ENCODE measurements at regions not wholly inside any gene's neighbourhood (a gene's known extent, or its start where the extent isn't known, plus 50 kb on each side); places are given as distances from the start of the nearest gene placed in this dataset.
"Not testable (repeated sequence)": the region's sequence is repeated elsewhere in the genome, so short reads cannot be mapped to it uniquely, and the experiment has no call there.

DNA sequence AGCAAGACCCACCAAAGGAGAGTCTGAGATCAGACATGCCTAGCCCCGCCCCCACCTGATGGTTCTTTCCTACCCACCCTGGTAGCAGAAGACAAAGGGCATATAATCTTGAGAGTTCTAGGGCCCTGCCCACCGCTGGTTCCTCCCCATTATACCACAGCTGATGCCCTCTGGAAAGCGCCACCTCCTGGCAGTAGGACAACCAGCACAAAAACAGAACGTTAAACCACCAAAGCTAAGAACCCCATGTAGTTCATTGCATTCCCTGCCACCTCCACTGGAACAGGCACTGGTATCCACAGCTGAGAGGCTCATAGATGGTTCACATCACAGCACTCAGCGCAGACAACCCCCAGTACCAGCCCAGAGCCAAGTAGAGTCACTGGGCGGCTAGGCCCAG, 81.2 kb upstream of the TRPC7 start:
- no peak overlapping the region for H3K9ac ChIP-seq (ENCODE audit: low read length)
- DNase-seq, result no peak
- H3K4me1 Mint-ChIP-seq, result no peaks in the 10 kb centered on the region
- CTCF ChIA-PET, result no interaction called here
- no peaks in the 10 kb centered on the region for H3K36me3 ChIP-seq (replicated peaks in 1 of 2; ENCODE audit: control extremely low read depth in 1 of 2, control insufficient read depth in 1 of 2, extremely low read depth in 1 of 2, insufficient read depth in 2 of 2, low read length in 1 of 2)
- no peaks in the 10 kb centered on the region for H4K20me1 ChIP-seq (ENCODE audit: control insufficient read depth, insufficient read depth, low read length, poor library complexity, severe bottlenecking)
- H3K27ac ChIP-seq (ENCODE audit: low read length in 2 of 2), result no peak overlapping the region
- H3K27ac Mint-ChIP-seq, result no peak overlapping the region
- no peaks in the 10 kb centered on the region for H3K27me3 ChIP-seq (replicated peaks in 1 of 4; ENCODE audit: control extremely low read depth in 1 of 4, control insufficient read depth in 3 of 4, insufficient read depth in 4 of 4, low read length in 3 of 4)
- H3K4me3 Mint-ChIP-seq, result no peak overlapping the region
- ATAC-seq (ENCODE audit: low read depth), result no peak
- no peaks in the 10 kb centered on the region for H3K27me3 Mint-ChIP-seq
- no peak overlapping the region for H3K4me2 ChIP-seq (replicated peaks; ENCODE audit: low read depth, low read length, poor library complexity, severe bottlenecking)
- intact Hi-C loops (cut with micrococcal nuclease), result no loop called here
- TF ChIP-seq, protein P1, sequence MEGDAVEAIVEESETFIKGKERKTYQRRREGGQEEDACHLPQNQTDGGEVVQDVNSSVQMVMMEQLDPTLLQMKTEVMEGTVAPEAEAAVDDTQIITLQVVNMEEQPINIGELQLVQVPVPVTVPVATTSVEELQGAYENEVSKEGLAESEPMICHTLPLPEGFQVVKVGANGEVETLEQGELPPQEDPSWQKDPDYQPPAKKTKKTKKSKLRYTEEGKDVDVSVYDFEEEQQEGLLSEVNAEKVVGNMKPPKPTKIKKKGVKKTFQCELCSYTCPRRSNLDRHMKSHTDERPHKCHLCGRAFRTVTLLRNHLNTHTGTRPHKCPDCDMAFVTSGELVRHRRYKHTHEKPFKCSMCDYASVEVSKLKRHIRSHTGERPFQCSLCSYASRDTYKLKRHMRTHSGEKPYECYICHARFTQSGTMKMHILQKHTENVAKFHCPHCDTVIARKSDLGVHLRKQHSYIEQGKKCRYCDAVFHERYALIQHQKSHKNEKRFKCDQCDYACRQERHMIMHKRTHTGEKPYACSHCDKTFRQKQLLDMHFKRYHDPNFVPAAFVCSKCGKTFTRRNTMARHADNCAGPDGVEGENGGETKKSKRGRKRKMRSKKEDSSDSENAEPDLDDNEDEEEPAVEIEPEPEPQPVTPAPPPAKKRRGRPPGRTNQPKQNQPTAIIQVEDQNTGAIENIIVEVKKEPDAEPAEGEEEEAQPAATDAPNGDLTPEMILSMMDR (IDR thresholded peaks at IDR 0.05), result no peak
- no peak for TF ChIP-seq EZH2 (IDR thresholded peaks at IDR 0.05; ENCODE audit: borderline replicate concordance, insufficient read depth, low read depth, low read length, poor library complexity, severe bottlenecking)
- peaks cover 0 to 18% (median 0%) of the 10 kb centered on the region in 3 donors for H3K9me3 ChIP-seq (ENCODE audit: control extremely low read depth in 1 of 3, control insufficient read depth in 2 of 3, insufficient read depth in 1 of 3, low read length in 2 of 3)
- no peak overlapping the region for H3K4me3 ChIP-seq (ENCODE audit: control extremely low read depth in 1 of 5, extremely low read depth in 1 of 5, insufficient read depth in 1 of 5, low read depth in 2 of 5, low read length in 4 of 5)
- H3K79me2 ChIP-seq (ENCODE audit: control insufficient read depth, insufficient read depth, low read length), result no peaks in the 10 kb centered on the region
- peaks cover 4% of the 10 kb centered on the region for H3K9me3 Mint-ChIP-seq (ENCODE audit: insufficient read depth)
- H2AFZ ChIP-seq (ENCODE audit: insufficient read depth, low read depth, low read length, poor library complexity, severe bottlenecking), result no peak overlapping the region
- WGBS (ENCODE audit: insufficient coverage), result 88% methylated on average over 5 of the region's 6 CpGs
- H3K4me1 ChIP-seq (ENCODE audit: control insufficient read depth in 2 of 2, insufficient read depth in 2 of 2, low read length in 2 of 2), result no peaks in the 10 kb centered on the region
- POLR2A ChIA-PET, result no interaction called here

DNA sequence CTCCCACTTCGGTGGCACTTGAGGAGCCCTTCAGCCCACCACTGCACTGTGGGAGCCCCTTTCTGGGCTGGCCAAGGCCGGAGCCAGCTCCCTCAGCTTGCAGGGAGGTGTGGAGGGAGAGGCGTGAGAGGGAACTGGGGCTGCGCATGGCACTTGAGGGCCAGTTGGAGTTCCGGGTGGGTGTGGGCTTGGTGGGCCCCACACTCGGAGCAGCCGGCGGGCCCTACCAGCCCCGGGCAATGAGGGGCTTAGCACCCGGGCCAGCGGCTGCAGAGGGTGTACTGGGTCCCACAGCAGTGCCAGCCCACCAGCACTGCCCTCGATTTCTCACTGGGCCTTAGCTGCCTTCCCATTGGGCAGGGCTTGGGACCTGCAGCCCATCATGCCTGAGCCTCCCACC, 78.8 kb upstream of the TRPC7 start:
- 95% methylated on average over 12 of the region's 12 CpGs for WGBS (ENCODE audit: insufficient coverage)

More for the DNA sequence above, 78.8 kb upstream of the TRPC7 start:
- H3K4me1 Mint-ChIP-seq; H3K4me1 ChIP-seq (ENCODE audit: control insufficient read depth in 2 of 2, insufficient read depth in 2 of 2, low read length in 2 of 2); POLR2A ChIA-PET; H3K27me3 ChIP-seq (replicated peaks in 1 of 4; ENCODE audit: control extremely low read depth in 1 of 4, control insufficient read depth in 3 of 4, insufficient read depth in 4 of 4, low read length in 3 of 4); DNase-seq; H3K79me2 ChIP-seq (ENCODE audit: control insufficient read depth, insufficient read depth, low read length); H3K36me3 ChIP-seq (replicated peaks in 1 of 2; ENCODE audit: control extremely low read depth in 1 of 2, control insufficient read depth in 1 of 2, extremely low read depth in 1 of 2, insufficient read depth in 2 of 2, low read length in 1 of 2); H3K4me3 Mint-ChIP-seq; intact Hi-C loops (cut with micrococcal nuclease); H3K4me3 ChIP-seq (ENCODE audit: control extremely low read depth in 1 of 5, extremely low read depth in 1 of 5, insufficient read depth in 1 of 5, low read depth in 2 of 5, low read length in 4 of 5); H3K27me3 Mint-ChIP-seq; CTCF ChIA-PET; H3K27ac Mint-ChIP-seq; H2AFZ ChIP-seq (ENCODE audit: insufficient read depth, low read depth, low read length, poor library complexity, severe bottlenecking); H3K9ac ChIP-seq (ENCODE audit: low read length); H3K27ac ChIP-seq (ENCODE audit: low read length in 2 of 2); ATAC-seq (ENCODE audit: low read depth); H3K9me3 Mint-ChIP-seq (ENCODE audit: insufficient read depth); H3K4me2 ChIP-seq (replicated peaks; ENCODE audit: low read depth, low read length, poor library complexity, severe bottlenecking); H4K20me1 ChIP-seq (ENCODE audit: control insufficient read depth, insufficient read depth, low read length, poor library complexity, severe bottlenecking): not testable (repeated sequence)
- H3K9me3 ChIP-seq (ENCODE audit: control extremely low read depth in 1 of 3, control insufficient read depth in 2 of 3, insufficient read depth in 1 of 3, low read length in 2 of 3), result peaks cover 0 to 18% (median 0%) of the 10 kb centered on the region in 3 donors
